Keratinocyte (primary cell): ENCODE measurements at regions not wholly inside any gene's neighbourhood (a gene's known extent, or its start where the extent isn't known, plus 50 kb on each side); places are given as distances from the start of the nearest gene placed in this dataset.

Experiments
- EZH2 ChIP-seq: IDR thresholded peaks from one replicate; pipeline ENCODE4 v1.6.1; 2012; ENCODE audit warnings: inconsistent platforms, mild to moderate bottlenecking, low read length, moderate library complexity
- TF ChIP-seq, protein P1 (sequence below), 3 experiments: IDR thresholded peaks in 1 of 3; conservative IDR thresholded peaks in 1 of 3; optimal IDR thresholded peaks in 1 of 3; 2 replicates in 2 of 3; 3 replicates in 1 of 3; pipeline versions ENCODE3 to v1.5.1; 2011; ENCODE audit warnings: low read length in 3 of 3, mild to moderate bottlenecking in 3 of 3, moderate library complexity in 2 of 3, control low read depth in 1 of 3, inconsistent platforms in 1 of 3; ENCODE audit not compliant: insufficient read depth in 2 of 3; ENCODE audit errors: extremely low read depth in 1 of 3

DNA sequence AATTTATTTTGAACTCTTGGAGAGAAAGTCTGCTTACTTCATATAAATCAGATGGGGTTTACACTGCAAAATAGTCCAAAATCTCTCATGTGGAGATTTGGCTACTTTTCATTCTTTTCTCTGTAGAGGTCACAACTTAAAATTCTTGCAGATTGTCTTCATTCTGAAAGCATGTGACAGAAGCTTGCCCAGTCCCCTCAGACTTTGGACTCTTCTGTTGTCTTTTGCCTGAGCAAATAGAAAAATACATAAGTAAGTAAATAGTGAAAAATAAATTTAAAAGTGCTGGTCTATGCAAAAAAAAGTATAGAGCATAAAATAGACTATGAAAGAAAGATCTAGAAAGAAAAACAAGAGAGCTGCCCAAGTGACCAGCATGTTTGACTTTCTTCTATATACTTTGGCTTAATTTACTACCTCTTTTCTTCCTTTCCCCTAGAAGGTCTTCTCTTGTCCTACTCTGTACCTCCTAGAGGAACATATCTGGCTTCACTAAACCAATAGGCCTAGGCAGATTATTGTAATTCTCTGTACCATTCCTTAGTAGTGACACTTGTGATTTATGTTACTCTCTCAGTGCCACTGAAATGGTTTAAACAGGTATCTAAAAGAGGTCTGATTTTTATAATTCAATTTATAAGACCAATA is 260.9 kb downstream of the TENT5A start:
- TF ChIP-seq, protein P1, sequence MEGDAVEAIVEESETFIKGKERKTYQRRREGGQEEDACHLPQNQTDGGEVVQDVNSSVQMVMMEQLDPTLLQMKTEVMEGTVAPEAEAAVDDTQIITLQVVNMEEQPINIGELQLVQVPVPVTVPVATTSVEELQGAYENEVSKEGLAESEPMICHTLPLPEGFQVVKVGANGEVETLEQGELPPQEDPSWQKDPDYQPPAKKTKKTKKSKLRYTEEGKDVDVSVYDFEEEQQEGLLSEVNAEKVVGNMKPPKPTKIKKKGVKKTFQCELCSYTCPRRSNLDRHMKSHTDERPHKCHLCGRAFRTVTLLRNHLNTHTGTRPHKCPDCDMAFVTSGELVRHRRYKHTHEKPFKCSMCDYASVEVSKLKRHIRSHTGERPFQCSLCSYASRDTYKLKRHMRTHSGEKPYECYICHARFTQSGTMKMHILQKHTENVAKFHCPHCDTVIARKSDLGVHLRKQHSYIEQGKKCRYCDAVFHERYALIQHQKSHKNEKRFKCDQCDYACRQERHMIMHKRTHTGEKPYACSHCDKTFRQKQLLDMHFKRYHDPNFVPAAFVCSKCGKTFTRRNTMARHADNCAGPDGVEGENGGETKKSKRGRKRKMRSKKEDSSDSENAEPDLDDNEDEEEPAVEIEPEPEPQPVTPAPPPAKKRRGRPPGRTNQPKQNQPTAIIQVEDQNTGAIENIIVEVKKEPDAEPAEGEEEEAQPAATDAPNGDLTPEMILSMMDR (optimal IDR thresholded peaks at IDR 0.05 in 1 of 3, IDR thresholded peaks at IDR 0.05 in 1 of 3, conservative IDR thresholded peaks at IDR 0.05 in 1 of 3; ENCODE audit: extremely low read depth in 1 of 3, insufficient read depth in 2 of 3, low read length in 3 of 3) = no peak
- TF ChIP-seq EZH2 = no peak
